ENCODE measurements at regions not wholly inside any gene's neighbourhood (a gene's known extent, or its start where the extent isn't known, plus 50 kb on each side); places are given as distances from the start of the nearest gene placed in this dataset.

- Histone ChIP-seq H3K4me1 (ENCODE audit: low read length) (no peaks in the 10 kb centered on the region), H3K4me3 (ENCODE audit: low read length) (no peak overlapping the region), H2AFZ (ENCODE audit: low read depth, low read length) (no peak overlapping the region), H3K9me3 (ENCODE audit: insufficient read depth, low read length) (no peaks in the 10 kb centered on the region), H3K79me2 (ENCODE audit: low read length) (no peaks in the 10 kb centered on the region), H4K20me1 (ENCODE audit: insufficient read depth, low read length) (no peaks in the 10 kb centered on the region), H3K36me3 (replicated peaks; ENCODE audit: low read depth, low read length) (no peaks in the 10 kb centered on the region), H3K9ac (ENCODE audit: low read length) (no peak overlapping the region), H3K4me2 (ENCODE audit: low read length) (no peak overlapping the region), H3K27ac (ENCODE audit: low read length) (no peak overlapping the region), H3K27me3 (ENCODE audit: low read depth, low read length) (peaks cover 49% of the 10 kb centered on the region)
- no peak for TF ChIP-seq EZH2phosphoT487 (IDR thresholded peaks at IDR 0.05; ENCODE audit: low read depth)
- TF ChIP-seq CTCF (IDR thresholded peaks at IDR 0.05; ENCODE audit: low read depth, low read length), result no peak
Observed at GRCh38 chr20:39152126-39152525, 190.0 kb downstream of the DHX35 start.

- Histone ChIP-seq H3K4me3 (ENCODE audit: low read length) (no peak overlapping the region), H3K79me2 (ENCODE audit: low read length) (no peaks in the 10 kb centered on the region), H3K27me3 (ENCODE audit: low read depth, low read length) (peaks cover 64% of the 10 kb centered on the region), H3K4me2 (ENCODE audit: low read length) (no peak overlapping the region), H3K9me3 (ENCODE audit: insufficient read depth, low read length) (no peaks in the 10 kb centered on the region), H3K36me3 (replicated peaks; ENCODE audit: low read depth, low read length) (no peaks in the 10 kb centered on the region), H4K20me1 (ENCODE audit: insufficient read depth, low read length) (no peaks in the 10 kb centered on the region), H2AFZ (ENCODE audit: low read depth, low read length) (no peak overlapping the region), H3K27ac (ENCODE audit: low read length) (no peak overlapping the region), H3K9ac (ENCODE audit: low read length) (no peak overlapping the region), H3K4me1 (ENCODE audit: low read length) (no peaks in the 10 kb centered on the region)
- TF ChIP-seq EZH2phosphoT487 (IDR thresholded peaks at IDR 0.05; ENCODE audit: low read depth), result no peak
- TF ChIP-seq CTCF (IDR thresholded peaks at IDR 0.05; ENCODE audit: low read depth, low read length), result no peak
Observed at GRCh38 chr20:39150501-39150900, 188.4 kb downstream of the DHX35 start.

- Histone ChIP-seq H3K27ac (ENCODE audit: low read length) (no peak overlapping the region), H3K79me2 (ENCODE audit: low read length) (no peaks in the 10 kb centered on the region), H3K27me3 (ENCODE audit: low read depth, low read length) (peaks cover 61% of the 10 kb centered on the region), H3K4me2 (ENCODE audit: low read length) (no peak overlapping the region), H2AFZ (ENCODE audit: low read depth, low read length) (no peak overlapping the region), H3K36me3 (replicated peaks; ENCODE audit: low read depth, low read length) (no peaks in the 10 kb centered on the region), H4K20me1 (ENCODE audit: insufficient read depth, low read length) (no peaks in the 10 kb centered on the region), H3K4me1 (ENCODE audit: low read length) (no peaks in the 10 kb centered on the region), H3K9me3 (ENCODE audit: insufficient read depth, low read length) (no peaks in the 10 kb centered on the region), H3K9ac (ENCODE audit: low read length) (no peak overlapping the region), H3K4me3 (ENCODE audit: low read length) (no peak overlapping the region)
- TF ChIP-seq CTCF (IDR thresholded peaks at IDR 0.05; ENCODE audit: low read depth, low read length) (no peak), EZH2phosphoT487 (IDR thresholded peaks at IDR 0.05; ENCODE audit: low read depth) (no peak)
Observed at GRCh38 chr20:39146394-39146793, 184.2 kb downstream of the DHX35 start.

GRCh38 chr20:39145921-39146320 is 183.8 kb downstream of the DHX35 start:
- H3K4me2 ChIP-seq (ENCODE audit: low read length), result no peak overlapping the region
- H2AFZ ChIP-seq (ENCODE audit: low read depth, low read length), result no peak overlapping the region
- H3K27ac ChIP-seq (ENCODE audit: low read length), result no peak overlapping the region
- no peaks in the 10 kb centered on the region for H3K79me2 ChIP-seq (ENCODE audit: low read length)
- TF ChIP-seq CTCF (IDR thresholded peaks at IDR 0.05; ENCODE audit: low read depth, low read length), result no peak
- no peak for TF ChIP-seq EZH2phosphoT487 (IDR thresholded peaks at IDR 0.05; ENCODE audit: low read depth)
- no peak overlapping the region for H3K9ac ChIP-seq (ENCODE audit: low read length)
- H3K4me1 ChIP-seq (ENCODE audit: low read length), result no peaks in the 10 kb centered on the region
- H3K9me3 ChIP-seq (ENCODE audit: insufficient read depth, low read length), result no peaks in the 10 kb centered on the region
- H3K36me3 ChIP-seq (replicated peaks; ENCODE audit: low read depth, low read length), result no peaks in the 10 kb centered on the region
- H3K27me3 ChIP-seq (ENCODE audit: low read depth, low read length), result peaks cover 62% of the 10 kb centered on the region
- no peak overlapping the region for H3K4me3 ChIP-seq (ENCODE audit: low read length)
- no peaks in the 10 kb centered on the region for H4K20me1 ChIP-seq (ENCODE audit: insufficient read depth, low read length)
